Pons (tissue), 1 donor: ENCODE measurements at regions not wholly inside any gene's neighbourhood (a gene's known extent, or its start where the extent isn't known, plus 50 kb on each side); places are given as distances from the start of the nearest gene placed in this dataset.
"Not testable (repeated sequence)": the region's sequence is repeated elsewhere in the genome, so short reads cannot be mapped to it uniquely, and the experiment has no call there.

Experiments
- DNase-seq: peaks from one replicate; pipeline ENCODE4 v3.0.0-alpha.2; 2016; ENCODE audit warnings: low spot score

- not testable (repeated sequence) for DNase-seq
Observed at GRCh38 chr16:29578898-29579297, 72.7 kb upstream of the NPIPB12 start.

- DNase-seq = not testable (repeated sequence)
Observed at GRCh38 chr16:29581764-29582163, 75.6 kb upstream of the NPIPB12 start.

GRCh38 chr16:29591919-29592318 lies 71.1 kb upstream of the SPN start:
- DNase-seq = not testable (repeated sequence)

- not testable (repeated sequence) for DNase-seq
Observed at GRCh38 chr16:29594269-29594925, 68.7 kb upstream of the SPN start.

- DNase-seq = peak; percentile 89
Observed at GRCh38 chr16:29594926-29595838, 67.9 kb upstream of the SPN start.

- not testable (repeated sequence) for DNase-seq
Observed at GRCh38 chr16:29597030-29597429, 66.0 kb upstream of the SPN start.

- not testable (repeated sequence) for DNase-seq
Observed at GRCh38 chr16:29600111-29601000, 62.7 kb upstream of the SPN start.

- not testable (repeated sequence) for DNase-seq
Observed at GRCh38 chr16:29602247-29602625, 60.8 kb upstream of the SPN start.

GRCh38 chr16:29602683-29603088 lies 60.4 kb upstream of the SPN start:
- DNase-seq = peak; percentile 32

GRCh38 chr16:29604631-29605549 lies 58.2 kb upstream of the SPN start:
- not testable (repeated sequence) for DNase-seq

GRCh38 chr16:29605593-29606205 lies 57.3 kb upstream of the SPN start:
- not testable (repeated sequence) for DNase-seq

GRCh38 chr16:29606669-29607427 lies 56.2 kb upstream of the SPN start:
- not testable (repeated sequence) for DNase-seq

GRCh38 chr16:29607428-29607823 lies 55.6 kb upstream of the SPN start:
- DNase-seq = not testable (repeated sequence)

- DNase-seq = not testable (repeated sequence)
Observed at GRCh38 chr16:29612381-29613306, 50.4 kb upstream of the SPN start.
